ENCODE measurements at regions not wholly inside any gene's neighbourhood (a gene's known extent, or its start where the extent isn't known, plus 50 kb on each side); places are given as distances from the start of the nearest gene placed in this dataset.

DNA sequence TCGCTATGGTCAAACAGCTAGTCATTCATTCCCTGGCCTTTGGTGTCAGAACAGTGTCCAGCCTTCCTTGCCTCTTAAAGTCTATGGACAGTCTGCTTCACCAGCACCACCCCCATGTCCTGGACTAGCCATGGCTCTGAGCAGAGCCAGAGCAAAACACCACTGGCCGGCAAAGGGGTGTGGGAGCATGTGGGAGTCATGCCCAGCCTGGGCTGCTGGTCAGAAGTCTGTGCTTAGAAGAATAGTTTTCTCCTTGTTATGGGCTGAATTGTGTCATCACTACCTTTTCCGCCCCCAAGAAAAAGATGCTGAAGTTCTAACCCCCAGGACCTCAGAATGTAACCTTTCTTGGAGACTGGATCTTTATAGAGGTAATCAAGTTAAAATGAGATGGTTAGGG, 132.9 kb upstream of the LPP start:
- TF ChIP-seq CTCF (IDR thresholded peaks at IDR 0.05 in 8 of 11, conservative IDR thresholded peaks at IDR 0.05 in 3 of 11) (no peak), POLR2AphosphoS5 (IDR thresholded peaks at IDR 0.05) (no peak), POLR2A (IDR thresholded peaks at IDR 0.05) (no peak)

Data from spleen (tissue), 7 donors.